ENCODE measurements at regions not wholly inside any gene's neighbourhood (a gene's known extent, or its start where the extent isn't known, plus 50 kb on each side); places are given as distances from the start of the nearest gene placed in this dataset.

GRCh38 chr18:64840911-64841701 is 692.2 kb upstream of the LINC00305 start:
- Histone ChIP-seq H3K27me3 (no peaks in the 10 kb centered on the region), H3K27ac (no peak overlapping the region), H3K4me1 (ENCODE audit: control insufficient read depth in 1 of 2, insufficient read depth in 1 of 2, low read depth in 1 of 2, low read length in 1 of 2) (no peaks in the 10 kb centered on the region), H3K4me3 (ENCODE audit: low read depth in 1 of 2, low read length in 1 of 2) (no peak overlapping the region), H3K9me3 (no peaks in the 10 kb centered on the region), H3K36me3 (no peaks in the 10 kb centered on the region)
- no peak for TF ChIP-seq CTCF (IDR thresholded peaks at IDR 0.05)

- H3K27me3 ChIP-seq: no peaks in the 10 kb centered on the region
- no peaks in the 10 kb centered on the region for H3K9me3 ChIP-seq
- TF ChIP-seq CTCF (IDR thresholded peaks at IDR 0.05): no peak
- no peak overlapping the region for H3K4me3 ChIP-seq (ENCODE audit: low read depth in 1 of 2, low read length in 1 of 2)
- H3K36me3 ChIP-seq: no peaks in the 10 kb centered on the region
- H3K27ac ChIP-seq: no peak overlapping the region
- no peaks in the 10 kb centered on the region for H3K4me1 ChIP-seq (ENCODE audit: control insufficient read depth in 1 of 2, insufficient read depth in 1 of 2, low read depth in 1 of 2, low read length in 1 of 2)
These were observed 661.5 kb upstream of the LINC00305 start for GRCh38 chr18:64810354-64810753.

GRCh38 chr18:64809801-64810200 is 660.9 kb upstream of the LINC00305 start:
- no peak overlapping the region for H3K27ac ChIP-seq
- H3K36me3 ChIP-seq: no peaks in the 10 kb centered on the region
- H3K27me3 ChIP-seq: no peaks in the 10 kb centered on the region
- H3K4me3 ChIP-seq (ENCODE audit: low read depth in 1 of 2, low read length in 1 of 2): no peak overlapping the region
- TF ChIP-seq CTCF (IDR thresholded peaks at IDR 0.05): no peak
- H3K4me1 ChIP-seq (ENCODE audit: control insufficient read depth in 1 of 2, insufficient read depth in 1 of 2, low read depth in 1 of 2, low read length in 1 of 2): no peaks in the 10 kb centered on the region
- no peaks in the 10 kb centered on the region for H3K9me3 ChIP-seq

- no peaks in the 10 kb centered on the region for H3K4me1 ChIP-seq (ENCODE audit: control insufficient read depth in 1 of 2, insufficient read depth in 1 of 2, low read depth in 1 of 2, low read length in 1 of 2)
- H3K36me3 ChIP-seq: no peaks in the 10 kb centered on the region
- TF ChIP-seq CTCF (IDR thresholded peaks at IDR 0.05): no peak
- no peaks in the 10 kb centered on the region for H3K9me3 ChIP-seq
- no peak overlapping the region for H3K27ac ChIP-seq
- H3K4me3 ChIP-seq (ENCODE audit: low read depth in 1 of 2, low read length in 1 of 2): no peak overlapping the region
- H3K27me3 ChIP-seq: no peaks in the 10 kb centered on the region
These were observed 658.7 kb upstream of the LINC00305 start for GRCh38 chr18:64807560-64807959.

GRCh38 chr18:64806691-64807090 is 657.8 kb upstream of the LINC00305 start:
- no peak for TF ChIP-seq CTCF (IDR thresholded peaks at IDR 0.05)
- no peak overlapping the region for H3K27ac ChIP-seq
- no peaks in the 10 kb centered on the region for H3K4me1 ChIP-seq (ENCODE audit: control insufficient read depth in 1 of 2, insufficient read depth in 1 of 2, low read depth in 1 of 2, low read length in 1 of 2)

More at GRCh38 chr18:64806691-64807090, 657.8 kb upstream of the LINC00305 start:
- no peak overlapping the region for H3K4me3 ChIP-seq (ENCODE audit: low read depth in 1 of 2, low read length in 1 of 2)
- no peaks in the 10 kb centered on the region for H3K27me3 ChIP-seq
- H3K9me3 ChIP-seq: no peaks in the 10 kb centered on the region
- no peaks in the 10 kb centered on the region for H3K36me3 ChIP-seq
